IMR-90 (cell line): ENCODE measurements at regions not wholly inside any gene's neighbourhood (a gene's known extent, or its start where the extent isn't known, plus 50 kb on each side); places are given as distances from the start of the nearest gene placed in this dataset.
"Not testable (repeated sequence)": the region's sequence is repeated elsewhere in the genome, so short reads cannot be mapped to it uniquely, and the experiment has no call there.

ENCODE experiments used
- ATAC-seq: fragments of 200-7000 bp; cut with Tn5 transposase; 2 replicates; pipeline ENCODE4 v1.9.1; 2020; ENCODE audit warnings: low read depth, mild to moderate bottlenecking, moderate library complexity
- BruUV-seq: library from RNA; stranded (reverse); fragments of 400-500 nt; replicated peaks from 2 replicates; lab custom pipeline; 2021; lab: Mats Ljungman, UMichigan
- CTCF ChIA-PET: fragments of 300-600 bp; formaldehyde crosslinking; extraction: SDS; loops from one replicate; lab custom pipeline; 2021; ENCODE audit warnings: antibody characterized with exemption; lab: Yijun Ruan, JAX
- POLR2A ChIA-PET: fragments of 300-600 bp; sonication (Branson Sonifier 250); formaldehyde crosslinking; loops from one replicate; lab custom pipeline; 2022; ENCODE audit warnings: antibody characterized with exemption; ENCODE audit not compliant: unreplicated experiment; lab: Charles Lee
- DNase-seq: peaks from one replicate; pipeline ENCODE4 v3.0.0; 2013
- H2AFZ ChIP-seq: replicated peaks from 2 replicates; pipeline ENCODE3; 2013; ENCODE audit warnings: low read length, mild to moderate bottlenecking; ENCODE audit not compliant: poor library complexity
- H2AK5ac ChIP-seq: 2 replicates; pipeline ENCODE4 v1.6.1; 2013; ENCODE audit warnings: low read depth, low read length, inconsistent platforms
- H2AK9ac ChIP-seq: replicated peaks from 2 replicates; pipeline ENCODE3; 2013; ENCODE audit warnings: mild to moderate bottlenecking, low read depth, low read length, moderate library complexity; ENCODE audit not compliant: poor library complexity
- H2BK120ac ChIP-seq: 2 replicates; pipeline ENCODE4 v1.6.1; 2013; ENCODE audit warnings: low read depth, low read length, inconsistent platforms
- H2BK15ac ChIP-seq: 3 replicates; pipeline ENCODE4 v1.6.1; 2013; ENCODE audit warnings: low read depth, low read length, inconsistent platforms
- H2BK20ac ChIP-seq: 2 replicates; pipeline ENCODE4 v1.6.1; 2013; ENCODE audit warnings: low read depth, mild to moderate bottlenecking, inconsistent platforms, low read length, moderate library complexity
- H2BK5ac ChIP-seq: 2 replicates; pipeline ENCODE4 v1.6.1; 2013; ENCODE audit warnings: mild to moderate bottlenecking, low read depth, low read length, inconsistent platforms; ENCODE audit not compliant: poor library complexity, severe bottlenecking
- H3K14ac ChIP-seq: replicated peaks from 2 replicates; pipeline ENCODE4 v1.6.1; 2013; ENCODE audit warnings: low read depth, low read length, inconsistent platforms
- H3K18ac ChIP-seq: 2 replicates; pipeline ENCODE4 v1.6.1; 2013; ENCODE audit warnings: low read depth, low read length, control low read depth
- H3K23ac ChIP-seq: 2 replicates; pipeline ENCODE4 v1.6.1; 2013; ENCODE audit warnings: low read depth, low read length, inconsistent platforms
- H3K27ac ChIP-seq: 2 replicates; pipeline ENCODE4 v1.5.1; 2013; ENCODE audit warnings: mild to moderate bottlenecking, control low read depth, low read length; ENCODE audit not compliant: insufficient read depth
- H3K27me3 ChIP-seq: 2 replicates; pipeline ENCODE4 v1.6.1; 2013; ENCODE audit warnings: low read length; ENCODE audit not compliant: control insufficient read depth, insufficient read depth
- H3K36me3 ChIP-seq: 2 replicates; pipeline ENCODE4 v1.6.1; 2013; ENCODE audit warnings: low read length, mixed read lengths; ENCODE audit not compliant: control insufficient read depth, insufficient read depth
- H3K4ac ChIP-seq: 2 replicates; pipeline ENCODE4 v1.6.1; 2013; ENCODE audit warnings: low read depth, low read length, inconsistent platforms
- H3K4me1 ChIP-seq: 2 replicates; pipeline ENCODE4 v1.6.1; 2013; ENCODE audit warnings: low read length, mixed read lengths; ENCODE audit not compliant: control insufficient read depth, insufficient read depth
- H3K4me2 ChIP-seq: 2 replicates; pipeline ENCODE4 v1.6.1; 2013; ENCODE audit warnings: low read depth, mild to moderate bottlenecking, control low read depth, low read length, moderate library complexity
- H3K4me3 ChIP-seq: 2 replicates; pipeline ENCODE4 v1.5.1; 2013; ENCODE audit warnings: low read depth, mild to moderate bottlenecking, control low read depth, low read length, moderate library complexity; ENCODE audit not compliant: insufficient read depth
- H3K56ac ChIP-seq: 2 replicates; pipeline ENCODE4 v1.6.1; 2013; ENCODE audit warnings: low read length, inconsistent platforms; ENCODE audit not compliant: insufficient read depth; ENCODE audit errors: extremely low read depth
- H3K79me1 ChIP-seq, 2 experiments: 2 replicates each; pipeline ENCODE4 v1.6.1; 2013; ENCODE audit warnings: low read length in 2 of 2, inconsistent platforms in 1 of 2, low read depth in 1 of 2
- H3K9ac ChIP-seq: 2 replicates; pipeline ENCODE4 v1.6.1; 2013; ENCODE audit warnings: low read depth, low read length, control low read depth
- H3K9me1 ChIP-seq: 2 replicates; pipeline ENCODE4 v1.6.1; 2013; ENCODE audit warnings: low read length, inconsistent platforms; ENCODE audit not compliant: insufficient read depth
- H3K9me3 ChIP-seq: 2 replicates; pipeline ENCODE4 v1.6.1; 2013; ENCODE audit warnings: low read length; ENCODE audit not compliant: control insufficient read depth, insufficient read depth
- H4K20me1 ChIP-seq: 2 replicates; pipeline ENCODE4 v1.6.1; 2013; ENCODE audit warnings: low read length, inconsistent platforms; ENCODE audit not compliant: insufficient read depth
- H4K5ac ChIP-seq: 2 replicates; pipeline ENCODE4 v1.6.1; 2013; ENCODE audit warnings: mild to moderate bottlenecking, low read depth, low read length, control low read depth
- H4K8ac ChIP-seq, 2 experiments: 2 replicates each; pipeline ENCODE4 v1.6.1; 2013; ENCODE audit warnings: low read depth in 2 of 2, low read length in 2 of 2, control low read depth in 1 of 2, inconsistent platforms in 1 of 2
- H4K91ac ChIP-seq: 2 replicates; pipeline ENCODE4 v1.6.1; 2013; ENCODE audit warnings: low read depth, low read length, inconsistent platforms; ENCODE audit not compliant: insufficient read depth
- WGBS, 2 experiments: methylation state at CpG; one replicate each; pipeline versions ENCODE4 v1.1.5 to v1.1.7; 2013; ENCODE audit warnings: missing lambda C conversion rate in 2 of 2; ENCODE audit not compliant: insufficient read length in 1 of 2; ENCODE audit errors: extremely low coverage in 2 of 2; 5-methylcytosine and 5-hydroxymethylcytosine counted together
- dilution Hi-C: fragments of 300-500 bp; cut with HindIII; formaldehyde crosslinking; loops from one replicate; pipeline ENCODE4 v1.14.3; 2018; ENCODE audit warnings: low sequenced_read_pairs; ENCODE audit not compliant: unreplicated experiment
- in situ Hi-C: fragments of 300-500 bp; cut with MboI; formaldehyde crosslinking; loops from 3 replicates; pipeline ENCODE4 v1.14.3; 2019; ENCODE audit warnings: low sequenced_read_pairs, inconsistent platforms, mixed read lengths
- intact Hi-C: fragments of 100-400 bp; cut with micrococcal nuclease; formaldehyde crosslinking; loops from 2 replicates; pipeline ENCODE4 v1.10.0; 2022

DNA sequence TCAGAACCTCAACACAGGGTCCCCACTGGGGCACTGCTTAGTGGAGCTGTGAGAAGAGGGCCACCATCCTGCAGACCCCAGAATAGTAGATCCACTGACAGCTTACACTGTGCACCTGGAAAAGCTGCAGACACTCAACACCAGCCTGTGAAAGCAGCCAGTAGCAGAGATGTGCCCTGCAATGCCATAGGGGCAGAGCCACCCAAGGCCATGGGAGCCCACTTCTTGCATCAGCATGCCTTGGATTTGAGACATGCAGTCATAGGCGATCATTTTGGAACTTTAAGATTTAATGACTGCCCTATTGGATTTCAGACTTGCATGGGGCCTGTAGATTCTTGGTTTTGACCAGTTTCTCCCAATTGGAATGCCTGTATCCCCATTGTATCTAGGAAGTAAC is 1962.1 kb upstream of the PRR20A start:
- H3K36me3 ChIP-seq, H3K23ac ChIP-seq, H4K5ac ChIP-seq, H4K20me1 ChIP-seq, H3K18ac ChIP-seq, dilution Hi-C loops, H2AK5ac ChIP-seq, H3K14ac ChIP-seq, intact Hi-C loops, H3K4ac ChIP-seq, CTCF ChIA-PET, H2BK120ac ChIP-seq, H3K56ac ChIP-seq, H3K27me3 ChIP-seq, H2BK5ac ChIP-seq, H2AFZ ChIP-seq, H3K9me1 ChIP-seq, DNase-seq, BruUV-seq, H2BK15ac ChIP-seq, H3K27ac ChIP-seq, POLR2A ChIA-PET, H3K9ac ChIP-seq, H4K91ac ChIP-seq, H3K79me1 ChIP-seq, H3K4me1 ChIP-seq, ATAC-seq, in situ Hi-C loops, H3K4me2 ChIP-seq, H4K8ac ChIP-seq, H3K4me3 ChIP-seq, H2BK20ac ChIP-seq, H2AK9ac ChIP-seq, H3K9me3 ChIP-seq: not testable (repeated sequence)
- no CpG with 5 or more reads among the region's 1 CpG for WGBS, 2 experiments
